Gastrocnemius medialis (tissue), 4 donors: ENCODE measurements at regions not wholly inside any gene's neighbourhood (a gene's known extent, or its start where the extent isn't known, plus 50 kb on each side); places are given as distances from the start of the nearest gene placed in this dataset.

Experiments
- ATAC-seq, 2 donors: fragments of 150-250 bp; one replicate each; pipeline ENCODE4 v1.9.1; 2016
- DNase-seq, 2 donors: peaks; one replicate each; pipeline ENCODE4 v3.0.0-alpha.2; 2019
- H3K27ac ChIP-seq, 4 donors: fragments of 200-600 bp; sonication (generic); 1 replicate in 1 of 4; 2 replicates in 3 of 4; pipeline ENCODE4 v1.5.1; 2016 to 2018; ENCODE audit warnings: mild to moderate bottlenecking in 2 of 4, moderate library complexity in 1 of 4
- H3K27me3 ChIP-seq, 3 donors: fragments of 200-600 bp; sonication (generic) in 2 of 3; 1 replicate in 1 of 3; 2 replicates in 2 of 3; pipeline versions ENCODE4 v1.5.1 to v1.6.0; 2016 to 2019; ENCODE audit warnings: mild to moderate bottlenecking in 1 of 3, moderate library complexity in 1 of 3
- H3K36me3 ChIP-seq, 2 donors: fragments of 200-600 bp; sonication (generic) in 1 of 2; one replicate each; pipeline ENCODE4 v1.5.1; 2017 to 2018
- H3K4me1 ChIP-seq, 2 donors: fragments of 200-600 bp; sonication (generic) in 1 of 2; one replicate each; pipeline ENCODE4 v1.5.1; 2016 to 2017; ENCODE audit warnings: mild to moderate bottlenecking in 2 of 2
- H3K4me3 ChIP-seq, 4 donors: fragments of 200-600 bp; sonication (generic) in 3 of 4; 1 replicate in 1 of 4; 2 replicates in 3 of 4; pipeline ENCODE4 v1.5.1; 2016 to 2019; ENCODE audit warnings: mild to moderate bottlenecking in 2 of 4
- H3K9me3 ChIP-seq, 3 donors: fragments of 200-600 bp; sonication (generic) in 2 of 3; 1 replicate in 1 of 3; 2 replicates in 2 of 3; pipeline ENCODE4 v1.5.1; 2016 to 2019
- POLR2A ChIP-seq, 2 donors: fragments of 450-650 bp; IDR thresholded peaks; one replicate each; pipeline ENCODE4 v1.6.1; 2017; ENCODE audit warnings: antibody characterized with exemption in 2 of 2, mild to moderate bottlenecking in 2 of 2, moderate library complexity in 2 of 2
- in situ Hi-C, 4 donors: fragments of 200-750 bp; cut with MboI; loops; one replicate each; pipeline versions ENCODE4 v1.15.0 to v1.8.0; 2017; ENCODE audit warnings: low sequenced_read_pairs in 4 of 4
- intact Hi-C: fragments of 100-400 bp; cut with DNase I; formaldehyde crosslinking; loops from one replicate; pipeline ENCODE4 v1.15.1; 2023; ENCODE audit warnings: low total_unique reads
- TF ChIP-seq, protein P1 (sequence below), 5 experiments: fragments of 450-650 bp in 3 of 5; fragments of 200-600 bp in 2 of 5; sonication (generic) in 2 of 5; IDR thresholded peaks in 4 of 5; conservative IDR thresholded peaks in 1 of 5; 1 replicate in 4 of 5; 2 replicates in 1 of 5; pipeline ENCODE4 v1.5.1; 2016 to 2019; ENCODE audit warnings: antibody characterized with exemption in 5 of 5, mild to moderate bottlenecking in 3 of 5, moderate library complexity in 3 of 5

DNA sequence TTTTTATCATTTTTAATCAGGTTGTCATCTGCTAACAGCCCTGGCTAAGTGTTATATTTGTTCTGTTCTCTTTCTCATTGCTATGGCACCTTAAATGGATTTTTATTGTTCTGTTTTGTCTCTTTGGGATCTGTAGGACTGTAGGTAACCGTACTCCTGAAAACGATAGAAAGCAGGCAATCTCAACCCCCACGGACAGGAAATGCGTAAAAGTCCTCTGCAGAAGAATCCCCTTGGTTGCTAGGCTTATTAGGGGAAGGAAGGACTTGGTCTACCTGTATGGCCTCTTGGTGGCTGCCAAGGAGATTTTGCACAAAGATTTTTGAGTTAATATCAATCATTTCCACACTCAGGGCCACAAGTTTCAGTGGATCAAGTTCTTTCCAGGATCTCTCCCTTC lies 571.9 kb upstream of the ZNF385D start:
- DNase-seq (no peak), ATAC-seq (no peak)
- intact Hi-C loops, result no loop called here
- no peaks in the 10 kb centered on the region for H3K9me3 ChIP-seq
- no peak overlapping the region for H3K4me3 ChIP-seq
- H3K4me1 ChIP-seq, result no peaks in the 10 kb centered on the region
- H3K36me3 ChIP-seq, result no peaks in the 10 kb centered on the region
- TF ChIP-seq POLR2A (IDR thresholded peaks at IDR 0.05), result no peak
- TF ChIP-seq, protein P1, sequence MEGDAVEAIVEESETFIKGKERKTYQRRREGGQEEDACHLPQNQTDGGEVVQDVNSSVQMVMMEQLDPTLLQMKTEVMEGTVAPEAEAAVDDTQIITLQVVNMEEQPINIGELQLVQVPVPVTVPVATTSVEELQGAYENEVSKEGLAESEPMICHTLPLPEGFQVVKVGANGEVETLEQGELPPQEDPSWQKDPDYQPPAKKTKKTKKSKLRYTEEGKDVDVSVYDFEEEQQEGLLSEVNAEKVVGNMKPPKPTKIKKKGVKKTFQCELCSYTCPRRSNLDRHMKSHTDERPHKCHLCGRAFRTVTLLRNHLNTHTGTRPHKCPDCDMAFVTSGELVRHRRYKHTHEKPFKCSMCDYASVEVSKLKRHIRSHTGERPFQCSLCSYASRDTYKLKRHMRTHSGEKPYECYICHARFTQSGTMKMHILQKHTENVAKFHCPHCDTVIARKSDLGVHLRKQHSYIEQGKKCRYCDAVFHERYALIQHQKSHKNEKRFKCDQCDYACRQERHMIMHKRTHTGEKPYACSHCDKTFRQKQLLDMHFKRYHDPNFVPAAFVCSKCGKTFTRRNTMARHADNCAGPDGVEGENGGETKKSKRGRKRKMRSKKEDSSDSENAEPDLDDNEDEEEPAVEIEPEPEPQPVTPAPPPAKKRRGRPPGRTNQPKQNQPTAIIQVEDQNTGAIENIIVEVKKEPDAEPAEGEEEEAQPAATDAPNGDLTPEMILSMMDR (IDR thresholded peaks at IDR 0.05 in 4 of 5, conservative IDR thresholded peaks at IDR 0.05 in 1 of 5), result no peak
- in situ Hi-C loops, result no loop called here
- no peak overlapping the region for H3K27ac ChIP-seq
- H3K27me3 ChIP-seq, result no peaks in the 10 kb centered on the region

DNA sequence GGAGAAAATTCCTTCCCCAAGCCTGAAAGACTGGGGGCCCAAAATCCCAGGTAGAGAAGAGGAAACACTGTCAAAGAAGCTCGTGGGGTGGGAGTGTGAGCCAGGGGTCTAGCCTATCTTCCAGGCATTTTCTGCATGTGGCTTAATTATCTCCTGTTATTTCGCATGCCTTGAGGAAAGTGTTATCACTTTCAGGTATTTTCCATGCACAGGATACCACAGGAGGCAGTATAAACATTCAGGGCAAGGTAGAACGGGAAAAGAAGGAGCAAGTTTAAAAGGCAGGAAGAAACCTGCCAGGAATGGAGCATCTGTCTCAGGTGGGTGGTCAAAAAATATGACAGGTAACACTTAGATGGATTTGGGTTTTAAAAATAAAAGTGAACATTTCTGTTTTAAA lies 575.3 kb upstream of the ZNF385D start:
- intact Hi-C loops, result no loop called here
- in situ Hi-C loops, result no loop called here
- TF ChIP-seq, protein P1 (IDR thresholded peaks at IDR 0.05 in 4 of 5, conservative IDR thresholded peaks at IDR 0.05 in 1 of 5), result no peak
- TF ChIP-seq POLR2A (IDR thresholded peaks at IDR 0.05), result no peak
- H3K36me3 ChIP-seq, result no peaks in the 10 kb centered on the region
- no peaks in the 10 kb centered on the region for H3K27me3 ChIP-seq
- DNase-seq (no peak), ATAC-seq (no peak)
- no peak overlapping the region for H3K4me3 ChIP-seq
- H3K4me1 ChIP-seq, result no peaks in the 10 kb centered on the region
- H3K9me3 ChIP-seq, result no peaks in the 10 kb centered on the region
- no peak overlapping the region for H3K27ac ChIP-seq

DNA sequence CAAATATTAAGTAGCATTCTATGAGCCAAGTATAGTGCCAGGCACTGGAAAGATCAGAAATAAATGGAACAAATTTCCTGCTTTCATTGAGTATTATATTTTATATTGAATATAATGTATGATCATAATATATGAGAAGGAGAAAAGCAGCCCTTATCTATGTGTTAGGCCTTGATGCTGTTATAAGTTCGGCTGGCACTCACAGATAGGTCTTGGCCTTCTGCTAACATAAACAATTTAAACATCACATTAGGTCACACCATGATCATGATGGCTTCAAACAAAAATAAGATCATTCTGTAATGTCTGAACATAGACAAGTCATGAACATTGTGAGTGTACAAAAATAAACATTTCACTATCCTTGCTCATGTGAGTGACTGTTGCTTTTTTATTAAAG lies 584.0 kb upstream of the ZNF385D start:
- Histone ChIP-seq H3K27ac (no peak overlapping the region), H3K4me1 (no peaks in the 10 kb centered on the region), H3K4me3 (no peak overlapping the region), H3K9me3 (no peaks in the 10 kb centered on the region), H3K27me3 (no peaks in the 10 kb centered on the region), H3K36me3 (no peaks in the 10 kb centered on the region)
- no peak for DNase-seq
- ATAC-seq, result no peak
- TF ChIP-seq POLR2A (IDR thresholded peaks at IDR 0.05), result no peak
- TF ChIP-seq, protein P1 (IDR thresholded peaks at IDR 0.05 in 4 of 5, conservative IDR thresholded peaks at IDR 0.05 in 1 of 5), result no peak
- in situ Hi-C loops (no loop called here), intact Hi-C loops (no loop called here)

DNA sequence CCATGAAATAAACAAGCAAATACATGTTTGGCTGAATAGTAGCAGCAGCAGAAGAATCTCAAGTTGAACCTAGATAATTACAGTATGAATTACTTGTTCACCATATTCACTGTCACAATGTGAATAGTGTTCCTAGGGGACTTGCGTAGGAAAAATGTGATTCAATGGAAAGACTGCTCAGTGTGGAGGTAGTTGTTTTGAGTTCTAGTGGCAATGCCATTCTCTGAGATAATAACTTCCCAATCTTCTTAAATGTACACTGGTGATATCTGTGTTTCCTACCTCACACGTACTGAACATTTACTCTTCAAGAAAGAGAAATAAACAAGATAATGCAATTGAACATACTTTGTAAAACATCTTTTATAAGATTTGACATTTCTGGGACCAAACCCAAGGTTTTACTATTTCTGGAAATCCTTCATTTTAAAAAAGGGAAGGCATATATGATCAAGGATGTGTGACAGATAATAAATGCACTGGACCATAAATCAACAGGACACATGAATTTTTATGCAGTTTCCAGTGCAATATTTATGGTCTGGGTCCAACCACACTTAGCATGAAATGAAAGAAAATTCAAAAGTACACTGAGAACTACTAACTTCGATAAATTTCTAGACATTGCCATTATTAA lies 598.3 kb upstream of the ZNF385D start:
- in situ Hi-C loops (no loop called here), intact Hi-C loops (no loop called here)
- Histone ChIP-seq H3K36me3 (no peaks in the 10 kb centered on the region), H3K27ac (no peak overlapping the region), H3K27me3 (no peaks in the 10 kb centered on the region), H3K4me1 (no peaks in the 10 kb centered on the region), H3K4me3 (no peak overlapping the region), H3K9me3 (no peaks in the 10 kb centered on the region)
- TF ChIP-seq, protein P1 (IDR thresholded peaks at IDR 0.05 in 4 of 5, conservative IDR thresholded peaks at IDR 0.05 in 1 of 5), result no peak
- TF ChIP-seq POLR2A (IDR thresholded peaks at IDR 0.05), result no peak
- ATAC-seq (no peak), DNase-seq (no peak)

DNA sequence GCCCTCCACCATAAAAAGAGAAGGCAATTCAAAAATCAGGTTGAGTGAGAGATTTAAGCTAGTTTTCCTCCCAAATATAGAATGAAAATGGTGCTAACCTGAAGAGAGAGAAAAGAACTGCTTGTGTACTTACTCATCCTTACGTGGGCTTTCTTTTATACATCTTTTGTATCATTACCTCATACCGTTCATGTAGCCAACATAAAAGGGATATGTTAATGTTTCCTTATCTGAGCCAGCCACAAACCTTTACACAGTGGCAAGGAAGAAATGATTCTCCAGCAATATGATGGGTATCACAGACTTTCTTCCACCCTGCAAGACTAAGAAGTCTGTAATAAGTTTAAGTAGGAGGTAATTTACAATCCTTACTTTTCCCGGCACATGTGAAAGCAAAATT lies 600.8 kb upstream of the ZNF385D start:
- H3K9me3 ChIP-seq, result no peaks in the 10 kb centered on the region
- no peaks in the 10 kb centered on the region for H3K36me3 ChIP-seq
- no peak for ATAC-seq
- no peaks in the 10 kb centered on the region for H3K27me3 ChIP-seq
- no peak overlapping the region for H3K27ac ChIP-seq
- H3K4me3 ChIP-seq, result no peak overlapping the region
- no peak for TF ChIP-seq POLR2A (IDR thresholded peaks at IDR 0.05)
- TF ChIP-seq, protein P1 (IDR thresholded peaks at IDR 0.05 in 4 of 5, conservative IDR thresholded peaks at IDR 0.05 in 1 of 5), result no peak
- in situ Hi-C loops, result no loop called here
- no peak for DNase-seq
- intact Hi-C loops, result no loop called here
- H3K4me1 ChIP-seq, result no peaks in the 10 kb centered on the region
